ENCODE measurements at regions not wholly inside any gene's neighbourhood (a gene's known extent, or its start where the extent isn't known, plus 50 kb on each side); places are given as distances from the start of the nearest gene placed in this dataset.

DNA sequence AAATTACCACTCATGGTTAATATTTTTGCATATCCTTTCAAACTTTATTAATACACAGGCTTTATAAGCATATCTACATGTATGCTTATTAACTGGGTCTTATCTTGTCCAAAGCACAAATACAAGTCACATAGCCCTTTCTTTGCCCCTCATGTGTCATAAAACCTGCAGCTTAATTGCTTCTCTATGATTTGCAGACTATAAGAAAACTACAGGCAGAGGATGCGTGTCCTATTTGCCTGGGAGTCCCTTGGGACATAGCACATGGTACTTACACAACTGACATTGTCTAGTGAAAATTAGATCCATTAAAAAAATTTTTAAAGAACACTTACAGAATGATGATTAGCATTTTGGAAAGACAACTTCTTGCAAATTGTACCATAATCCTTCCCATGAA lies 190.5 kb upstream of the PLEKHA5 start:
- no peak overlapping the region for H3K27ac ChIP-seq (ENCODE audit: low read depth, low read length)
- H3K9ac ChIP-seq (ENCODE audit: low read length) = no peak overlapping the region
- H3K36me3 ChIP-seq (ENCODE audit: insufficient read depth, low read length) = no peaks in the 10 kb centered on the region
- no peaks in the 10 kb centered on the region for H3K27me3 ChIP-seq (ENCODE audit: control insufficient read depth in 1 of 2, insufficient read depth in 2 of 2, low read length in 2 of 2)
- H3K4me3 ChIP-seq (ENCODE audit: low read depth in 1 of 2, low read length in 2 of 2) = no peak overlapping the region
- H3K4me1 ChIP-seq (ENCODE audit: insufficient read depth, low read length) = no peaks in the 10 kb centered on the region
- no peaks in the 10 kb centered on the region for H3K9me3 ChIP-seq (ENCODE audit: low read length)

DNA sequence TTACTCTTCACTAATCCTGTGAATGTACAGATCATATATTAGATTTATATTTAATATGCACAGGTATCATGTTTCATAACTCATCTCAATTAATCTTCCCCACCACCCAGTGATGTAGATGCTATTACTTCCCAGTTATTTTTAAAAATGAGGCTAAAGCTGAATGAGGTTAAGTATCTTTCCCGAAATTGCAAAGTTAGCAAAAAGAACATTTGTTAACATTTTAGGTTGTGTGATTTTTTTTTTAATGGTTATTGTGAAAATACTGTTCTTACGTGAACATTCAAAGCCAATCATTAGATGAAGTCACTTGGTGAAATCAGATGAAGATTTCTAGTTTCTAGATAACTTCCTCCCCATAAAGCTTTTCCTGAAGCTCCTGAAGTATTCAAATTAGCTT lies 186.9 kb upstream of the PLEKHA5 start:
- H3K4me1 ChIP-seq (ENCODE audit: insufficient read depth, low read length) = no peaks in the 10 kb centered on the region
- H3K9ac ChIP-seq (ENCODE audit: low read length) = no peak overlapping the region
- H3K27ac ChIP-seq (ENCODE audit: low read depth, low read length) = no peak overlapping the region
- H3K9me3 ChIP-seq (ENCODE audit: low read length) = no peaks in the 10 kb centered on the region
- no peaks in the 10 kb centered on the region for H3K36me3 ChIP-seq (ENCODE audit: insufficient read depth, low read length)
- H3K27me3 ChIP-seq (ENCODE audit: control insufficient read depth in 1 of 2, insufficient read depth in 2 of 2, low read length in 2 of 2) = no peaks in the 10 kb centered on the region
- no peak overlapping the region for H3K4me3 ChIP-seq (ENCODE audit: low read depth in 1 of 2, low read length in 2 of 2)

DNA sequence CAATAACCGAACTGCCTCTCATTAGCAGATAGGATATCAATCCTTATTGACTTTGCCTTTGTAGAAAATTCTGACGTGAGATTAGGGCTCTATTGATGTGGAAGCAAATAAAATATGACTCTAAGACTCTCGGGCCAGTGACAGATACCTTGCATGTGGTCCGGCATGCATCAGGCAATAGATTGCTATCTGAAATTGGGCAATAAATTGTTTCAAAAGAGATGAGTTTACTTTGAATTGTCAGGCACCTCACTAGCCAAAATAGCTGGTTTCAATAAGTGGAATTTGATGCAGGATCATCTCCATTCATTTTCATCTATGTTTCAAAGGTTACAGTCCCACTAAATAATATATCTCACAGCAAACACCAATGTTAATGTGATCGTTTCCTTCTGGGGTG lies 186.3 kb upstream of the PLEKHA5 start:
- H3K36me3 ChIP-seq (ENCODE audit: insufficient read depth, low read length) = no peaks in the 10 kb centered on the region
- H3K27me3 ChIP-seq (ENCODE audit: control insufficient read depth in 1 of 2, insufficient read depth in 2 of 2, low read length in 2 of 2) = no peaks in the 10 kb centered on the region
- H3K27ac ChIP-seq (ENCODE audit: low read depth, low read length) = no peak overlapping the region
- no peak overlapping the region for H3K4me3 ChIP-seq (ENCODE audit: low read depth in 1 of 2, low read length in 2 of 2)
- no peak overlapping the region for H3K9ac ChIP-seq (ENCODE audit: low read length)
- no peaks in the 10 kb centered on the region for H3K9me3 ChIP-seq (ENCODE audit: low read length)
- no peaks in the 10 kb centered on the region for H3K4me1 ChIP-seq (ENCODE audit: insufficient read depth, low read length)

DNA sequence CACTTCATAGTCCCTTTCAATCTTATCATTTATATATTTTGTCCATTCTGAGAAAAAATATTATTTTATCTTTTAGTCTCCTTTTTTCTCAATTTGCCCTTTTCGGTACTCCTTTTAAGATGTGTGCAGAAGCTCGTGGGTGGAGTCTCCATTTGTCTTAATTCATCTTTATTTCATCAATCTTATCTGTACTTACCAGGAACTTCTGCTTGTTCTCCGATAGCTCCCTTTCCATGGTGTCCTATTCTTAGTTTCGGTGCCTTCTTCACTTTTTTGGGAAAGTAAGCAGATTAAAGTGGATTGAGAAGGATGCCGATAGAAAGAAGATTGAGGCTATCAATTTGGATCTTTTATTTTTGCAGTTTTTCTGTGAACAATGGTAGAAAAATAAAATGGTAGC lies 183.4 kb upstream of the PLEKHA5 start:
- no peaks in the 10 kb centered on the region for H3K27me3 ChIP-seq (ENCODE audit: control insufficient read depth in 1 of 2, insufficient read depth in 2 of 2, low read length in 2 of 2)
- no peaks in the 10 kb centered on the region for H3K4me1 ChIP-seq (ENCODE audit: insufficient read depth, low read length)
- no peak overlapping the region for H3K9ac ChIP-seq (ENCODE audit: low read length)

DNA sequence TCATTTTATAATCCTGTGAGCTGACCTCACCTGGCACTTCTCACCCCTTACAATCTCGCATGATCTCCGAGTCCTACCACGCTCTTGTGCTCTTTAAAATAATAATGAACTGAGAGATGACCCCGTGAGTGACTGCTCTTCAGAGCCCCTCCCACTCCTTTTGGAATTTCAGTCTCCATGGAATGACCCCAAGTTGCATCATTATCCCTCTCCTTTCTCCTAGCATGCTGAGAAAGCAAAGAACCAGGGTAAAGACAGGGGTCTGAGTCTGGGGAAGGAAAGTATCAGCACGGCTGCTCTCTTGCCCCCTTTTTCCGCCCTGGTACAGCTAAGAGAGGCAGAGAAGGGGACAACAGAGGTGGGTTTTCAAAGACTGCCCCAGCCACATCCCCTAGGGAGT lies 178.3 kb upstream of the PLEKHA5 start:
- Histone ChIP-seq H3K27ac (ENCODE audit: low read depth, low read length) (no peak overlapping the region), H3K4me3 (ENCODE audit: low read depth in 1 of 2, low read length in 2 of 2) (no peak overlapping the region), H3K27me3 (ENCODE audit: control insufficient read depth in 1 of 2, insufficient read depth in 2 of 2, low read length in 2 of 2) (no peaks in the 10 kb centered on the region), H3K36me3 (ENCODE audit: insufficient read depth, low read length) (no peaks in the 10 kb centered on the region), H3K4me1 (ENCODE audit: insufficient read depth, low read length) (no peaks in the 10 kb centered on the region), H3K9me3 (ENCODE audit: low read length) (no peaks in the 10 kb centered on the region), H3K9ac (ENCODE audit: low read length) (no peak overlapping the region)

More for the DNA sequence above, 183.4 kb upstream of the PLEKHA5 start:
- H3K36me3 ChIP-seq (ENCODE audit: insufficient read depth, low read length) = no peaks in the 10 kb centered on the region
- H3K27ac ChIP-seq (ENCODE audit: low read depth, low read length) = no peak overlapping the region
- H3K9me3 ChIP-seq (ENCODE audit: low read length) = no peaks in the 10 kb centered on the region
- H3K4me3 ChIP-seq (ENCODE audit: low read depth in 1 of 2, low read length in 2 of 2) = no peak overlapping the region

DNA sequence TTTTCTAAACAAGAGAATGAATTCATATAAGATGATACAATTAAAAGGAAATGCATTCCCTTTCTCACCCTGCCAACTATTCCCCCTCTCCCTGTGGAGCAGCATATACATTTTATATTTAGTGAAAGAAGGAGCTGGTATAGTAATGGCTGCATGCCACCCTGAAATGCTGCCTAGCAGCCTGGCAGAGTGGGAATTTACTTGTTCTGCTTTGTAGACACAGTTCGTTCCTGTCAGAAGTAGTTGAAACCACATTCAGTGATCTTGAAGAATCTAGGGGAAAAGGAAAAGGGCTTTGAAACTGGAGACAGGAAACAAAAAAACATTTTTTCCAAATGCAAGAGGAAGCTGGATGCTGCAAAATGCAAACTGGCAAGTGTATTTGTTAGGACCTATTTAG lies 176.0 kb upstream of the PLEKHA5 start:
- Histone ChIP-seq H3K27ac (ENCODE audit: low read depth, low read length) (no peak overlapping the region), H3K4me3 (ENCODE audit: low read depth in 1 of 2, low read length in 2 of 2) (no peak overlapping the region), H3K4me1 (ENCODE audit: insufficient read depth, low read length) (no peaks in the 10 kb centered on the region), H3K9me3 (ENCODE audit: low read length) (no peaks in the 10 kb centered on the region), H3K36me3 (ENCODE audit: insufficient read depth, low read length) (no peaks in the 10 kb centered on the region), H3K27me3 (ENCODE audit: control insufficient read depth in 1 of 2, insufficient read depth in 2 of 2, low read length in 2 of 2) (no peaks in the 10 kb centered on the region), H3K9ac (ENCODE audit: low read length) (no peak overlapping the region)

DNA sequence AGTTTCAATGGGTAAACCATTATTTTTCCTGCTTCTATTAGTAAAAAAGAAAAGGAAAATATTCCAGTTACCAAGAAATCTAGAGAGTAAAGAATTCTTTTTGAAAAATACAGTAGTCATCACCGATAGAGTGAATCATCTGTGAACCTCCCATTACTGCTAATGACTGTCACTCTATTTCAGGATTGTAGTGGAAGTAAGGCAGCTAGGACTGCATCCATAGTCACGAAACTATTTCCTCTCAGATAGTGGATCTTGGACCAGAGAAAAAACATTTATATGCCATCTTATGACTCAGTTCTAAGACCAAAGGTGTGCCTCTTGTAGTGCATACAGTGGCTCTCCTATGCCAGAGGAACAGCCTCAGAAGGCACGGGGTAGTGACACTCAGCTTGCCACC lies 173.9 kb upstream of the PLEKHA5 start:
- H3K27me3 ChIP-seq (ENCODE audit: control insufficient read depth in 1 of 2, insufficient read depth in 2 of 2, low read length in 2 of 2) = no peaks in the 10 kb centered on the region
- no peak overlapping the region for H3K9ac ChIP-seq (ENCODE audit: low read length)
- H3K36me3 ChIP-seq (ENCODE audit: insufficient read depth, low read length) = no peaks in the 10 kb centered on the region
- H3K9me3 ChIP-seq (ENCODE audit: low read length) = no peaks in the 10 kb centered on the region
- H3K4me3 ChIP-seq (ENCODE audit: low read depth in 1 of 2, low read length in 2 of 2) = no peak overlapping the region
- H3K4me1 ChIP-seq (ENCODE audit: insufficient read depth, low read length) = no peaks in the 10 kb centered on the region
- no peak overlapping the region for H3K27ac ChIP-seq (ENCODE audit: low read depth, low read length)

DNA sequence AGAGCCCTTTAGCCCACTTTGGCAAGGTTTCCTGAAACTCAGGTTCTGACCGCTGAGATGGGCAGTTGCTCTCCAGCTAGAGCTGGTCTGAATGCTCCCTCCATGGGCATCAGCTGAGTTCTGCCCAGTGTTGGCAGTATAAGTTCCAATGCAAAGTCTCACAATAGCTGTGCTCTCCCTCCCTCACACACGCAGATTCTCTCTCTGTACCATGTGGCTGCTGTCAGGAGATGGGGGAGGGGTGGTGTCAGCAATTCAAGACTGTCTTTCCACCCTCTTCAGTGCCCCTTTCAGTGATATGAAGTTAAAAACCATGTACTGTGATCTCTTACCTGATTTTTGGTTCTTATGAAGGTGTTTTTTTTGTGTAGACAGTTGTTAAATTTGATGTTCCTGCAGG lies 164.3 kb upstream of the PLEKHA5 start:
- no peaks in the 10 kb centered on the region for H3K27me3 ChIP-seq (ENCODE audit: control insufficient read depth in 1 of 2, insufficient read depth in 2 of 2, low read length in 2 of 2)
- H3K27ac ChIP-seq (ENCODE audit: low read depth, low read length) = no peak overlapping the region

DNA sequence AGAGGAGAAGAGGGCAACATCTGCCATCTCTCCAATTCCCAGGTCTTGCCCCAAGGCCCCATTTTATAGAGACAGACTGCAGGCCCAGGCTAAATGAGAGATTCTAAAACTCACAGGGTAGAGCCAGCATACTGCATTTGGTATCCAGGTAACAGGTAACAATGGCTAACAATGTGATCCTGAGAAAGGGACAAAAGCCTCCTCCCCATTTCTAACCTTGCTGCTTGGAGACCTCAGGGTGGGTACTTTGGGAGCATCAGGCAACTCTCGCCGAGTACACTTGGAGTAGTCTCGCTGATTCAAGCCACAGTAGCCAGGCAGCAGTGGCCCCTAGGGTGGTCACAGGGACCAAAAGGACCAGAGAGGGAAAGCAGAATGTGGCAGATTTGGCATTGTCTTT lies 162.6 kb upstream of the PLEKHA5 start:
- H3K9me3 ChIP-seq (ENCODE audit: low read length) = no peaks in the 10 kb centered on the region
- no peaks in the 10 kb centered on the region for H3K36me3 ChIP-seq (ENCODE audit: insufficient read depth, low read length)
- H3K27me3 ChIP-seq (ENCODE audit: control insufficient read depth in 1 of 2, insufficient read depth in 2 of 2, low read length in 2 of 2) = no peaks in the 10 kb centered on the region
- no peaks in the 10 kb centered on the region for H3K4me1 ChIP-seq (ENCODE audit: insufficient read depth, low read length)
- no peak overlapping the region for H3K9ac ChIP-seq (ENCODE audit: low read length)
- H3K27ac ChIP-seq (ENCODE audit: low read depth, low read length) = no peak overlapping the region
- H3K4me3 ChIP-seq (ENCODE audit: low read depth in 1 of 2, low read length in 2 of 2) = no peak overlapping the region

More for the DNA sequence above, 164.3 kb upstream of the PLEKHA5 start:
- Histone ChIP-seq H3K4me3 (ENCODE audit: low read depth in 1 of 2, low read length in 2 of 2) (no peak overlapping the region), H3K9ac (ENCODE audit: low read length) (no peak overlapping the region), H3K36me3 (ENCODE audit: insufficient read depth, low read length) (no peaks in the 10 kb centered on the region), H3K4me1 (ENCODE audit: insufficient read depth, low read length) (no peaks in the 10 kb centered on the region), H3K9me3 (ENCODE audit: low read length) (no peaks in the 10 kb centered on the region)

DNA sequence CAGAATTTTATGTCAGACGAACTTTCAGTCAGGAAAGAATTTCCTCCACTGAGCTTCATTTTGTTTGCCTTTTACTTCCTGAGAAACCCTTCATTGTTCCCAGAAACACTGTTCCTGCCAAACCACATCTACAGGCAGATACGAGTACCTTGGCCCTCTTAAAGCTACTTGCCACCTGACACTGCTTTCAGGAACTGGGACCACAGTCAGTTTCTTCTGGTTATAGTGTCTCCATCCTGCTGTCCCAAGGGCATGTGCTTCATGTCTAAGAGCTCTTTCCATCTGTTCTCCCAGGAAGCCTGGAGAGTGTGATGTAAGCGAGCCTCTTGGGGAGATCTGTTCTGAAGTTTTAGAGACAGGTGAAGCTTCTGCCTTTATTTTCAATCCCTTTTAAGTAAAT lies 161.7 kb upstream of the PLEKHA5 start:
- H3K9me3 ChIP-seq (ENCODE audit: low read length) = no peaks in the 10 kb centered on the region
- no peaks in the 10 kb centered on the region for H3K36me3 ChIP-seq (ENCODE audit: insufficient read depth, low read length)
- H3K4me1 ChIP-seq (ENCODE audit: insufficient read depth, low read length) = no peaks in the 10 kb centered on the region
- H3K27ac ChIP-seq (ENCODE audit: low read depth, low read length) = no peak overlapping the region
- no peak overlapping the region for H3K4me3 ChIP-seq (ENCODE audit: low read depth in 1 of 2, low read length in 2 of 2)
- H3K27me3 ChIP-seq (ENCODE audit: control insufficient read depth in 1 of 2, insufficient read depth in 2 of 2, low read length in 2 of 2) = no peaks in the 10 kb centered on the region
- no peak overlapping the region for H3K9ac ChIP-seq (ENCODE audit: low read length)

DNA sequence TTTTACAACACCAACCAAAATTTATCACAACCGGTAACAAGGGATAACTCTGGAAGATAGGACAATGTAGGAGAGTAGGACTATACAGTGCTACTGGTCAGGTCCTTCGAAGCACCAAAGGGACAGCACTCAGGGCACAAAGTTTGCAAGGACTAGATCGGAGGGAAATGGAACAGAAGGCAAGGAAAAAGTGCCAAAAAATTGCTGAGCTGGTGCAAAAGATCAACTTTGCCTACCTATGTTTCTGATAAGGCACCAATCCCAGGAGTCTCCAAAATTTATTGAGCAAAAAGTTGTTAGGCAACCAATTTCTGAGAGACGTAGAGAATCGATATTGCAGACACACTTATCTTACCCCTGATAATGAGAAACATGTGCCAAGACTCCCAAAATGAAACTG lies 160.0 kb upstream of the PLEKHA5 start:
- no peaks in the 10 kb centered on the region for H3K9me3 ChIP-seq (ENCODE audit: low read length)
- H3K36me3 ChIP-seq (ENCODE audit: insufficient read depth, low read length) = no peaks in the 10 kb centered on the region
- H3K4me3 ChIP-seq (ENCODE audit: low read depth in 1 of 2, low read length in 2 of 2) = no peak overlapping the region
- no peak overlapping the region for H3K9ac ChIP-seq (ENCODE audit: low read length)
- H3K27me3 ChIP-seq (ENCODE audit: control insufficient read depth in 1 of 2, insufficient read depth in 2 of 2, low read length in 2 of 2) = no peaks in the 10 kb centered on the region
- no peaks in the 10 kb centered on the region for H3K4me1 ChIP-seq (ENCODE audit: insufficient read depth, low read length)
- no peak overlapping the region for H3K27ac ChIP-seq (ENCODE audit: low read depth, low read length)

DNA sequence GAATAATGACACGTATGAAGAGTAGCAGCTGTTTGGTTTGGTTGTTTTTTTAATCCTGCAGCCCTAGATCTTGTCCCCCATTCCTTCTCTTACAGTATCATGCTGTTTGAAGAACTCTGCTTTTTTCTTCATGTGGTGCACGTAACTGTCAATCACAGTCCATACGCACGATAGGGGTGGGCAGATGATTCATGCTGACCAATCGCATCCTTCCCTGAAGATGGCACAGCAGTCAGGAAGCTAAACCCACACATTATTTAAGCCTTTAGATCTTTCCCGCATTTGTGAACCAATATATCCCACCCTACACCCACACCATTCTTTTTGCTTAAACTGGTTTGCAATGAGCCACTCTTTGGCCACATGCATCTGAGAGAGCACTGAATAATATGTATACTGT lies 158.9 kb upstream of the PLEKHA5 start:
- H3K4me3 ChIP-seq (ENCODE audit: low read depth in 1 of 2, low read length in 2 of 2) = no peak overlapping the region
- H3K9ac ChIP-seq (ENCODE audit: low read length) = no peak overlapping the region
- H3K9me3 ChIP-seq (ENCODE audit: low read length) = no peaks in the 10 kb centered on the region
- no peaks in the 10 kb centered on the region for H3K36me3 ChIP-seq (ENCODE audit: insufficient read depth, low read length)
- no peaks in the 10 kb centered on the region for H3K4me1 ChIP-seq (ENCODE audit: insufficient read depth, low read length)
- no peaks in the 10 kb centered on the region for H3K27me3 ChIP-seq (ENCODE audit: control insufficient read depth in 1 of 2, insufficient read depth in 2 of 2, low read length in 2 of 2)
- H3K27ac ChIP-seq (ENCODE audit: low read depth, low read length) = no peak overlapping the region

All from muscle layer of colon (tissue), 2 donors.